ENCODE measurements at regions not wholly inside any gene's neighbourhood (a gene's known extent, or its start where the extent isn't known, plus 50 kb on each side); places are given as distances from the start of the nearest gene placed in this dataset.

DNA sequence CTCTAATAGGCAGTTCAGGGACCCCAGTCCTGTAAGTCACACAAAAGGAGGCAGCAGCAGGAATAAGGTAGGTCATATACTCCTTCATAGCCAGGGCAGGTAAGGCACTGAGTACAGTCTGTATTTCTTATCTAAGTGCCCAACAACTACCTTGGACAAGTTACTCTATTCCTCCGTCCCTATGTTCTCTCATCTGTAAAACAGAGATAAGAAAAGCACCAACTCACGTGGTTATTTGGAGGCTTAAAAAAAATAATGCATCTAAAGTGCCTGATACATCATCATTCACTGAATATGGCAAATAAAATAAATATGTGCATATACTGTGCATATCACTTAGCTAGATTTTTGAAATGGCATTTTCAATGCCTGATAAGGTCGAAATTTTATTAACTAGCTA lies 298.1 kb upstream of the CDYL start:
- ChIA-PET POLR2A (no interaction called here), CTCF (no interaction called here)
- no TSS peak for BruUV-seq (replicated peaks)
- Histone ChIP-seq H3K9ac (replicated peaks; ENCODE audit: extremely low read depth, insufficient read depth, low read length) (no peak overlapping the region), H3K79me2 (ENCODE audit: control insufficient read depth, insufficient read depth, low read length) (no peaks in the 10 kb centered on the region), H3K4me3 (replicated peaks in 1 of 3; ENCODE audit: insufficient read depth in 1 of 3, low read depth in 1 of 3, low read length in 3 of 3) (no peak overlapping the region), H3K36me3 (ENCODE audit: control insufficient read depth in 2 of 2, extremely low read depth in 1 of 2, insufficient read depth in 2 of 2, low read length in 2 of 2) (no peaks in the 10 kb centered on the region), H2AFZ (ENCODE audit: low read depth, low read length) (no peak overlapping the region), H3K4me1 (ENCODE audit: control insufficient read depth, extremely low read depth, insufficient read depth, low read length) (no peaks in the 10 kb centered on the region), H3K27ac (ENCODE audit: insufficient read depth, low read depth, low read length) (no peak overlapping the region), H3K9me1 (replicated peaks; ENCODE audit: control insufficient read depth, extremely low read depth, insufficient read depth, low read length) (no peaks in the 10 kb centered on the region), H3K27me3 (ENCODE audit: control insufficient read depth in 2 of 2, insufficient read depth in 2 of 2, low read length in 2 of 2) (peaks cover 5% of the 10 kb centered on the region in 2 experiments), H4K20me1 (replicated peaks; ENCODE audit: control insufficient read depth, extremely low read depth, insufficient read depth, low read length) (no peaks in the 10 kb centered on the region), H3K9me3 (replicated peaks; ENCODE audit: control insufficient read depth, insufficient read depth, low read length) (no peaks in the 10 kb centered on the region), H3K4me2 (ENCODE audit: insufficient read depth, low read length) (no peak overlapping the region)
- TF ChIP-seq GATA2 (IDR thresholded peaks at IDR 0.05; ENCODE audit: insufficient read depth, insufficient read length, low read depth, low read length): no peak
- no peak for TF ChIP-seq JUN (IDR thresholded peaks at IDR 0.05; ENCODE audit: borderline replicate concordance, insufficient read depth, insufficient read length, low read depth)
- TF ChIP-seq, protein P1, sequence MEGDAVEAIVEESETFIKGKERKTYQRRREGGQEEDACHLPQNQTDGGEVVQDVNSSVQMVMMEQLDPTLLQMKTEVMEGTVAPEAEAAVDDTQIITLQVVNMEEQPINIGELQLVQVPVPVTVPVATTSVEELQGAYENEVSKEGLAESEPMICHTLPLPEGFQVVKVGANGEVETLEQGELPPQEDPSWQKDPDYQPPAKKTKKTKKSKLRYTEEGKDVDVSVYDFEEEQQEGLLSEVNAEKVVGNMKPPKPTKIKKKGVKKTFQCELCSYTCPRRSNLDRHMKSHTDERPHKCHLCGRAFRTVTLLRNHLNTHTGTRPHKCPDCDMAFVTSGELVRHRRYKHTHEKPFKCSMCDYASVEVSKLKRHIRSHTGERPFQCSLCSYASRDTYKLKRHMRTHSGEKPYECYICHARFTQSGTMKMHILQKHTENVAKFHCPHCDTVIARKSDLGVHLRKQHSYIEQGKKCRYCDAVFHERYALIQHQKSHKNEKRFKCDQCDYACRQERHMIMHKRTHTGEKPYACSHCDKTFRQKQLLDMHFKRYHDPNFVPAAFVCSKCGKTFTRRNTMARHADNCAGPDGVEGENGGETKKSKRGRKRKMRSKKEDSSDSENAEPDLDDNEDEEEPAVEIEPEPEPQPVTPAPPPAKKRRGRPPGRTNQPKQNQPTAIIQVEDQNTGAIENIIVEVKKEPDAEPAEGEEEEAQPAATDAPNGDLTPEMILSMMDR (IDR thresholded peaks at IDR 0.05; ENCODE audit: extremely low read depth in 1 of 2, insufficient read depth in 1 of 2, low read depth in 1 of 2, low read length in 2 of 2): no peak
- TF ChIP-seq EZH2 (IDR thresholded peaks at IDR 0.05; ENCODE audit: borderline replicate concordance, low read depth, low read length, severe bottlenecking): no peak
- TF ChIP-seq MYC (IDR thresholded peaks at IDR 0.05; ENCODE audit: low read depth, low read length): no peak
- TF ChIP-seq POLR2A (IDR thresholded peaks at IDR 0.05; ENCODE audit: low read depth, low read length): no peak
- TF ChIP-seq FOS (IDR thresholded peaks at IDR 0.05; ENCODE audit: borderline replicate concordance, insufficient read depth, low read length): no peak
- TF ChIP-seq POLR2AphosphoS5 (IDR thresholded peaks at IDR 0.05; ENCODE audit: insufficient read depth, low read depth, low read length): no peak
- TF ChIP-seq, protein P2, sequence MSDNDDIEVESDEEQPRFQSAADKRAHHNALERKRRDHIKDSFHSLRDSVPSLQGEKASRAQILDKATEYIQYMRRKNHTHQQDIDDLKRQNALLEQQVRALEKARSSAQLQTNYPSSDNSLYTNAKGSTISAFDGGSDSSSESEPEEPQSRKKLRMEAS (IDR thresholded peaks at IDR 0.05; ENCODE audit: insufficient read depth, insufficient read length): no peak
- DNase-seq (ENCODE audit: low read depth, low spot score): no peak
- FAIRE-seq: no peak
- intact Hi-C loops (cut with micrococcal nuclease) (no loop called here), dilution Hi-C loops (cut with MboI; ENCODE audit: extremely low pct_ligation_motif_present, low sequenced_read_pairs) (no loop called here)
